ENCODE measurements at regions not wholly inside any gene's neighbourhood (a gene's known extent, or its start where the extent isn't known, plus 50 kb on each side); places are given as distances from the start of the nearest gene placed in this dataset.
A peak's percentile ranks its signal among the peaks of the same experiment; 100 is the strongest.
"Not testable (repeated sequence)": the region's sequence is repeated elsewhere in the genome, so short reads cannot be mapped to it uniquely, and the experiment has no call there.

GRCh38 chr7:86199881-86200614 is 443.7 kb upstream of the GRM3 start:
- FAIRE-seq = no peak

- no peak for FAIRE-seq
These were observed 453.4 kb upstream of the GRM3 start for GRCh38 chr7:86190351-86190750.

GRCh38 chr7:86181474-86181873 is 462.2 kb upstream of the GRM3 start:
- FAIRE-seq = no peak

- FAIRE-seq = no peak
These were observed 478.9 kb upstream of the GRM3 start for GRCh38 chr7:86164827-86165226.

GRCh38 chr7:86158111-86158510 is 485.6 kb upstream of the GRM3 start:
- FAIRE-seq = no peak

GRCh38 chr7:86155623-86156022 is 488.1 kb upstream of the GRM3 start:
- no peak for FAIRE-seq

- no peak for FAIRE-seq
These were observed 490.8 kb upstream of the GRM3 start for GRCh38 chr7:86152926-86153325.

- no peak for FAIRE-seq
These were observed 494.6 kb upstream of the GRM3 start for GRCh38 chr7:86149024-86149665.

GRCh38 chr7:86148501-86148900 is 495.2 kb upstream of the GRM3 start:
- FAIRE-seq = no peak

GRCh38 chr7:86137343-86137742 is 506.4 kb upstream of the GRM3 start:
- FAIRE-seq = no peak

- FAIRE-seq = no peak
These were observed 513.4 kb upstream of the GRM3 start for GRCh38 chr7:86130268-86130667.

GRCh38 chr7:86123476-86123875 is 520.2 kb upstream of the GRM3 start:
- no peak for FAIRE-seq

GRCh38 chr7:86094166-86094669 is 549.5 kb upstream of the GRM3 start:
- FAIRE-seq = no peak

GRCh38 chr7:86091369-86091768 is 552.3 kb upstream of the GRM3 start:
- FAIRE-seq = no peak

GRCh38 chr7:86089455-86089854 is 554.3 kb upstream of the GRM3 start:
- FAIRE-seq = no peak

GRCh38 chr7:86064572-86064971 is 579.1 kb upstream of the GRM3 start:
- not testable (repeated sequence) for FAIRE-seq

GRCh38 chr7:86058649-86059048 is 585.1 kb upstream of the GRM3 start:
- FAIRE-seq = no peak

- no peak for FAIRE-seq
These were observed 592.8 kb upstream of the GRM3 start for GRCh38 chr7:86050918-86051317.

- FAIRE-seq = peak; percentile 89
These were observed 593.8 kb upstream of the GRM3 start for GRCh38 chr7:86049910-86050309.

GRCh38 chr7:86045197-86045596 is 598.5 kb upstream of the GRM3 start:
- FAIRE-seq = not testable (repeated sequence)

GRCh38 chr7:86025807-86026206 is 617.9 kb upstream of the GRM3 start:
- no peak for FAIRE-seq

- no peak for FAIRE-seq
These were observed 630.0 kb upstream of the GRM3 start for GRCh38 chr7:86013662-86014061.

- FAIRE-seq = no peak
These were observed 630.7 kb upstream of the GRM3 start for GRCh38 chr7:86012971-86013370.

- FAIRE-seq = no peak
These were observed 634.8 kb upstream of the GRM3 start for GRCh38 chr7:86008898-86009297.

GRCh38 chr7:86006909-86007308 is 636.8 kb upstream of the GRM3 start:
- no peak for FAIRE-seq

All from A204.1 (cell line).